Endothelial cell of hepatic sinusoid (primary cell): ENCODE measurements at regions not wholly inside any gene's neighbourhood (a gene's known extent, or its start where the extent isn't known, plus 50 kb on each side); places are given as distances from the start of the nearest gene placed in this dataset.
"Not testable (repeated sequence)": the region's sequence is repeated elsewhere in the genome, so short reads cannot be mapped to it uniquely, and the experiment has no call there.

Source experiments
- in situ Hi-C: cut with HindIII; loops from 2 replicates; pipeline ENCODE4 v1.10.0; 2017; ENCODE audit warnings: low sequenced_read_pairs

DNA sequence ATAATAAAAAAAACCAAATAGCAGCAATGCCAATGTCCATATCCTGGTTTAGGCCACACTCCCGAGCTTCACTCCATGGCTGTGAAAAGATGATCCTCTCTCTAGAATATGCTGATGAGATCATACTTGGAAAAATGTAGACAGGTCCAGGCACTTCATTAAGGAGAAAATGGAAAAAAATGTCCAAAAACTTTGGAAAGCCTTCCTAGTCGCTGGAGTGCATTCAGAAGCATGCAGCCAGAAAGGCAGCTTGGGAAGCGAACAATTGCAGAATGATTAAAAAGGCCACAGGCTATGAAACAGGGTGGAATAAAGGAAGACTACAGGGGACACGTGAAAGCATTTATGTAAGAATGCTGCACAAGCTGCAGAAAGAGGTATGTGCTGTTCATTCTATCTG, 165.6 kb upstream of the HCCS start:
- in situ Hi-C loops, result no loop called here

GRCh38 chrX:10949541-10949940, 161.6 kb upstream of the HCCS start:
- in situ Hi-C loops, result no loop called here

- in situ Hi-C loops, result no loop called here
These were observed 158.5 kb upstream of the HCCS start for GRCh38 chrX:10952619-10953018.

GRCh38 chrX:10965174-10965798, 145.8 kb upstream of the HCCS start:
- in situ Hi-C loops, result no loop called here

GRCh38 chrX:10966057-10966456, 145.1 kb upstream of the HCCS start:
- in situ Hi-C loops, result no loop called here

DNA sequence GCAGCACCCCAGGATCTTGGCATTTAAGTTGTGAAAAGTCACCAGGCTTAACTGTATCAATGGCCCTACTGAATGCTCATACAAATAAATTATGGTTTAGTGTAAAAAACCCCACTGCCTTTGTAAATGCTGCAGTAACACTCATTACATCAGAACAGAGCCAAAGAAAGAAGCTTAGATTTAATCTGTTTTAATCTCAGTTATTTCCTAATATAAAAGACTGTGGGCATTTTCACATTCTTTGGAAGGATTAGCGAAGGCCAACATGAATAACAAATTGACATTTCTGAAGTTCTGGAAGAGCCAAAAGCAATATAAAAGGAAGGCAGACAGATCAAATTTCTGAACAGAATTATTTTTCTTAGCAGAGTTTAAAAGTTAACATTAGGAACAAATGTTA, 140.0 kb upstream of the HCCS start:
- in situ Hi-C loops, result loop anchor here (5.0 kb wide), 1 partner anchor 81 kb away; no protein-coding TSS in a partner anchor

DNA sequence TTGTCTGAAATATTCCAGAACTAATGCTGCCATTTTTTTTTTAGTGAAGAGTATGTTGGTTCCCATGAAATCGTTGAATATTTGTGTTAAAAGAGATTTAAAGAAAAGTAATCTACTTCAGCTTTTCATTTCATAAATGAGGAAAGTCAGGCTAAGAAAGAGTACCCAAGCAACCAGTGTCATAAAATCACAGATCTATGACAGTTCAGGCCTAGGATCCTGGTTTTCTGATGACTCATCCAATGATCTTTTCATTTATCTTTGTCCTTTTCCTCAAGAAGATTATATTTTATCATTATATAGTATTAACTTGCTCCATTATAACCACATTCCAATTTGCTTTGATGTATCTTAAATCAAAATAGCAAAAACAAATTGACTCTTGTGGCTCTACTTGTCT, 139.4 kb upstream of the HCCS start:
- in situ Hi-C loops, result loop anchor here (5.0 kb wide), 1 partner anchor 81 kb away; no protein-coding TSS in a partner anchor

DNA sequence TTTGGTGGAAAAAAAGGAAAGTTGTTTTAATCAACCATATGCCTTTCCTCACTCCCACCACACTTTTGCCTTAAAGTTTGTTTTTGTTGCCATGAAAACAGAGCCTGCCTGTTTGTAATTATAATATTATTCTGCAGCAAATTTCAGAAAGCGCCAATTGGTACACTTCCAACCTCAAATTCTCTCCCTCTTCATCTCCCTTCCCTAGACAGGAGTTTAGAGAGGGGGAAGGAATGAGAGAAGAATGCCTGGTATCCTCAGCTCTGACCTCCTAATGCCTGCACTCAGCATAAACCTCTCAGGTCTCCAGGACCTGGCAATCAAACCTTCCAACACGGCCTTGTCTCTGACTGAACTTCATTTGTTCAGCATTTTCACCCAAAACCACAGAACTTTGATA, 138.4 kb upstream of the HCCS start:
- in situ Hi-C loops, result loop anchor here (5.0 kb wide), 1 partner anchor 80 kb away; no protein-coding TSS in a partner anchor

- in situ Hi-C loops, result loop anchor here (5.0 kb wide), 1 partner anchor 77 kb away; no protein-coding TSS in a partner anchor
These were observed 136.2 kb upstream of the HCCS start for GRCh38 chrX:10974920-10975319.

DNA sequence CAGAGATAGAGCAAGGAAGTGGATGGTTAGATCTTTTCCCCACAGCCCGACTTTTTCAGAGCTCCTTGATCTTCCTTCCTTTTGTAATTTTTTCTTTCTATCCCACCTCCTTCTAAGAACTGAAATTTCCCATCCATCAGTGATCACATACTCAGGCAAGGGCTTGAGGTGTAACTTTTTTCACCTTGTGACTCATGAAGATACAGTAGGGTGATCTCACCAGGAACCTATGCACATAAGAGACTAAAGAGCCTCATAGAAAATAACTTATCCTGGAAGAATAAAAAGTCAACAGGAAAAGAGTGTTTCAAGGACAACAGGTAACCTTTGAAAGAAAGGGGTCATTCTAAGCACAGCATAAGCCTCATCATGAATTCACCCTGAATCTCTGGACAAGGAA, 131.2 kb upstream of the HCCS start:
- in situ Hi-C loops, result no loop called here

DNA sequence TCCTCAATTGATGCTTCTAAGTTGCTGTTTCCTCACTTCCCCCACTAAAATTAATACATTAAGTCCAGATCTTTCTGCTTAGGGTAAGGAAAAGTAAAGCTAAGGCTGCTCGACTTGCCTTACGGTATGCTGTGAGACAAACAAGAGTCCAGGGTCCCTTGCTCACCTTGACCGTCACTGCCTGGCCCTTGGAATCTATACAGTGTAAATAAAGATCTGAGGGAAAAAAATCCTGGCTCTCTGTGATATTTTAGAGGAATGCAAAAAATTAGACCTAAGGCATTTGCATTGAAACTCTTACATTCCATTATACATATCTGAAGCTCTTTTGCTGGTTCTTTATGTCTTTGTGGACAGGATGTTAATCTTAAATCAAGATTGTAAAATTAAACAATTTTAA, 129.6 kb upstream of the HCCS start:
- in situ Hi-C loops, result no loop called here

DNA sequence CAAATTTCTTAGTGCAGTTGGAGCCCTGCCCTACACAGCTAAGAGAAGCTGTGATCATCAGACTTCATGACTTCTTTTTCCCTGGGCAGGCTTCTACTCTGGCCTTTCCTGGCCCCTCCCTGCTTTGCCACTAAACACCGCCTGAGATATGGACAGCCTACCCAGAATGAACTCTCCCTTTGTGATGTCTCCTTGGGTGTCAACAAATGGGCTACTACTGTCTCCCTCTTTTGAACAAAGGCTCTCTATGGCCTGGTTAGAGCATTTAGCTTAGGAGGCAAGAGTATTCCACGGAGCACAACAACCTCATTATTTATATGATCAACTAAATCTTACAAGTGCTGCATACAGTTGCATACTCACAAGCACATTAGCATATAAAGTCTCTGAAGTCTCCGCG, 127.6 kb upstream of the HCCS start:
- in situ Hi-C loops, result no loop called here

- in situ Hi-C loops, result no loop called here
These were observed 126.9 kb upstream of the HCCS start for GRCh38 chrX:10984213-10984612.

GRCh38 chrX:10986616-10987015, 124.5 kb upstream of the HCCS start:
- in situ Hi-C loops, result no loop called here

GRCh38 chrX:10988653-10989052, 122.5 kb upstream of the HCCS start:
- in situ Hi-C loops, result no loop called here

DNA sequence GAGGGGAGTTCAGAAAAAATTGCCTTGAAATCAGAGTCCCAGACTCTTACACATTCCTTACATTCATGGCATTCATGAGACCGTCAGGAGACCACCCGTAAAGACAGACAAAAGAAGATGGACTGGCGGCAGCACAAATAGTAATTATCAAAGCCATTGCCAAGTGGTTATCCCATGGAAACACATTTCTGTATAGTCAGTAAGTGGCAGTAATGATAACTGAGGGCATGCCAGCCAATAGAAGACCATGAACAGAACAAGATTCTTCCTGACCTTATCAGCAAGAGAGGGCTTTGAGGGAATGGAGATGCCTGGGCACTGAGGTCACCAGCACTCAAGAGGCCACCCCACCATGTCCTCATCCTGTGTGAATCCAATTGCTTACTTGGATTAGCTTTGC, 121.7 kb upstream of the HCCS start:
- in situ Hi-C loops, result no loop called here

- in situ Hi-C loops, result no loop called here
These were observed 120.7 kb upstream of the HCCS start for GRCh38 chrX:10990418-10990817.

- in situ Hi-C loops, result no loop called here
These were observed 120.2 kb upstream of the HCCS start for GRCh38 chrX:10990976-10991375.

- in situ Hi-C loops, result no loop called here
These were observed 119.0 kb upstream of the HCCS start for GRCh38 chrX:10992110-10992509.

- in situ Hi-C loops, result not testable (repeated sequence)
These were observed 104.1 kb upstream of the HCCS start for GRCh38 chrX:11007076-11007475.

DNA sequence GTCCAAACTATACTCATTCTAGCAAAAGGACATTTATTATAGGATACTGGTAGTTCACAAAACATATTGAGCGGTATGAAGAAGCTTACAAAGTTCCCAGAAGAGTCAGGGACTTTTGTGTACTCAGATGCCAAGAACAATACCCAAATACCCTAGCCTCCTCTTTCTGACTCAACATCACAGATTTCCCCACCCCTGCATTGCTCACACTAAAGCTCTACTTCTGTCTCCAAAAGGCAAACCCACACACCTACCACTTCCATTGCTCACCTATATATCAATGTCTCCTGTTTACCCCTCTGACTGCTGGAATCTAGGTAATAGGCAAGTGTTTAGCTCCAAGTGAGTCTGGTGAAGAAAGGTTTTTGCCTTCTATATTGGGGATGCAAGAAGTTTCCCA, 100.7 kb upstream of the HCCS start:
- in situ Hi-C loops, result no loop called here

GRCh38 chrX:11016728-11017127, 94.4 kb upstream of the HCCS start:
- in situ Hi-C loops, result no loop called here

DNA sequence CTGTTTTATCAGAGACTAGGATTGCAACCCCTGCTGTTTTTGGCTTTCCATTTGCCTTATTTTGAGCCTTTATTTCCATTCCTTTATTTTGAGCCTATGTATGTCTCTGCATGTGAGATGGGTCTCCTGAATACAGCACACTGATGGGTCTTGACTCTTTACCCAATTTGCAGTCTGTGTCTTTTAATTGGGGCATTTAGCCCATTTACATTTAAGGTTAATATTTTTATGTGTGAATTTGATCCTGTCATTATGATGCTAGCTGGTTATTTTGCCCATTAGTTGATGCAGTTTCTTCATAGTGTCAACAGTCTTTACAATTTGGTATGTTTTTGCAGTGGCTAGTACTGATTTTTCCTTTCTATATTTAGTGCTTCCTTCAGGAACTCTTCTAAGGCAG, 88.5 kb upstream of the HCCS start:
- in situ Hi-C loops, result not testable (repeated sequence)
